LNCAP (cell line): ENCODE measurements at regions not wholly inside any gene's neighbourhood (a gene's known extent, or its start where the extent isn't known, plus 50 kb on each side); places are given as distances from the start of the nearest gene placed in this dataset.

ENCODE experiments used
- TF ChIP-seq, protein P1 (sequence below): fragments of 450-650 bp; IDR thresholded peaks from 2 replicates; pipeline ENCODE4 v1.5.1; 2017; ENCODE audit warnings: mild to moderate bottlenecking

DNA sequence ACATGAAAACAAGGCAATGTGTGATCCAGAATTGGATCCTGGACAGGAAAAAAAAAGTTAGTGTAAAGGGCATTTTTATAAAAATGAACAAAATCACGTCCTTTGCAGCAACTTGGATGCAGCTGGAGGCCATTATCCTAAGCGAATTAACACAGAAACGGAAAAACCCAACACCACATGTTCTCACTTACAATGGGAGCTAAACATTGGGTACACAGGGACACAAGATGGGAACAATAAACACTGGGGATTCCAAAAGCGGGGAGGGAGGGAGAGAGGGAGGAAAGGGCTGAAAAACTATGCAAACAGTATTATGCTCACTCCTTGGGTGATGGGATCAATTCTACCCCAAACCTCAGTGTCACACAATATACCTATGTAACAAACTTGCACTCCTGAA lies 91.4 kb upstream of the BTBD3 start:
- TF ChIP-seq, protein P1, sequence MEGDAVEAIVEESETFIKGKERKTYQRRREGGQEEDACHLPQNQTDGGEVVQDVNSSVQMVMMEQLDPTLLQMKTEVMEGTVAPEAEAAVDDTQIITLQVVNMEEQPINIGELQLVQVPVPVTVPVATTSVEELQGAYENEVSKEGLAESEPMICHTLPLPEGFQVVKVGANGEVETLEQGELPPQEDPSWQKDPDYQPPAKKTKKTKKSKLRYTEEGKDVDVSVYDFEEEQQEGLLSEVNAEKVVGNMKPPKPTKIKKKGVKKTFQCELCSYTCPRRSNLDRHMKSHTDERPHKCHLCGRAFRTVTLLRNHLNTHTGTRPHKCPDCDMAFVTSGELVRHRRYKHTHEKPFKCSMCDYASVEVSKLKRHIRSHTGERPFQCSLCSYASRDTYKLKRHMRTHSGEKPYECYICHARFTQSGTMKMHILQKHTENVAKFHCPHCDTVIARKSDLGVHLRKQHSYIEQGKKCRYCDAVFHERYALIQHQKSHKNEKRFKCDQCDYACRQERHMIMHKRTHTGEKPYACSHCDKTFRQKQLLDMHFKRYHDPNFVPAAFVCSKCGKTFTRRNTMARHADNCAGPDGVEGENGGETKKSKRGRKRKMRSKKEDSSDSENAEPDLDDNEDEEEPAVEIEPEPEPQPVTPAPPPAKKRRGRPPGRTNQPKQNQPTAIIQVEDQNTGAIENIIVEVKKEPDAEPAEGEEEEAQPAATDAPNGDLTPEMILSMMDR: no peak

DNA sequence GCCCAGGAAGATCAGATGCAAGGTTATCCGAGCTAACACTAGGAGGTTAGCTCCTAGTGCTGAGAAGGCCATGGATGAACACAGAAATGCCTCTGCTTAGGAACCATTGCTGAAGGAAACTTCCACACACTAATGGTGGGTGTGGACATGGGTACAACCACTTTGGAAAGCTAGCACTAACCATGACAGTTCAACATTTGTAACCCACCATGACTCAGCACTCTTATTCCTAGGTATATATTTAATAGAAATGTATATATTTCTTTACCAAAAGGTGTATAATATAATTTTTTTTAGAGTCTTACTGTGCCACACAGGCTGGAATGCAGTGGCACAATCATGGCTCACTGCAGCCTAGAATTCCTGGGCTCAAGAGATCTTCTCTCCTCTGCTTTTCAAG lies 85.3 kb upstream of the BTBD3 start:
- TF ChIP-seq, protein P1: no peak

DNA sequence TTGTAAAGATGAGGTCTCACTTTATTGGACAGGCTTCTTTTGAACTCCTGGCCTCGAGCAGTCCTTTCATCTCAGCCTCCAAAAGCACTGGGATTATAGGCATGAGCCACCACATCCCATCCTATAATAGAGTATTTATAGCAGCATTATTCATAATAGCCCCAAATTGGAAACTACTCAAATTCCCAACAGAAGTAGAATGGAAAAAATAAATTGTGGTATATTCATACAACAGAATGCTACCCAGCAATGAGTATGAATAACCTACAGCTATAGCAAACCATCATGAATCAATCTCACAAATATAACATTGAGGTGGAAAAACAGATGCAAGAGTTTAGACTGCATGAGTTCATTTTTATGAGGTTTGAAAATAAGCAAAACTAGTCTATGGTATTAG lies 84.8 kb upstream of the BTBD3 start:
- TF ChIP-seq, protein P1: no peak

DNA sequence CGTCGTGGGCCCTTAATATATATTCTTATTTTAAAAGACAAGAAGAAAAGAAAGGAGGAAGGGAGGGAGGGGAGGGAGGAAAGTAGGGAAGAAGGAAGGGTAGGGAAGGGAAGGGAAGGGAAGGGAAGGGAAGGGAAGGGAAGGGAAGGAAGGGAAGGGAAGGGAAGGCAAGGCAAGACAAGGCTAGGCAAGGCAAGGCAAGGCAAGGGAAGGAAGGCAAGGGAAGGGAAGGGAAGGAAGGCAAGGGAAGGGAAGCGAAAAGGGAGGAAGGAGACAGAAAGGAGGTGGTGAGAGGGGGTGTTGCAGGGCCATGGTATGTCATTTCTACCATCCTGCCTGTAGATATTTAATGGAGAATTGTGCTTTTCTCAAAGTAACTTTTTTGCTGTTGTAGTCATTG lies 83.9 kb upstream of the BTBD3 start:
- TF ChIP-seq, protein P1: no peak

DNA sequence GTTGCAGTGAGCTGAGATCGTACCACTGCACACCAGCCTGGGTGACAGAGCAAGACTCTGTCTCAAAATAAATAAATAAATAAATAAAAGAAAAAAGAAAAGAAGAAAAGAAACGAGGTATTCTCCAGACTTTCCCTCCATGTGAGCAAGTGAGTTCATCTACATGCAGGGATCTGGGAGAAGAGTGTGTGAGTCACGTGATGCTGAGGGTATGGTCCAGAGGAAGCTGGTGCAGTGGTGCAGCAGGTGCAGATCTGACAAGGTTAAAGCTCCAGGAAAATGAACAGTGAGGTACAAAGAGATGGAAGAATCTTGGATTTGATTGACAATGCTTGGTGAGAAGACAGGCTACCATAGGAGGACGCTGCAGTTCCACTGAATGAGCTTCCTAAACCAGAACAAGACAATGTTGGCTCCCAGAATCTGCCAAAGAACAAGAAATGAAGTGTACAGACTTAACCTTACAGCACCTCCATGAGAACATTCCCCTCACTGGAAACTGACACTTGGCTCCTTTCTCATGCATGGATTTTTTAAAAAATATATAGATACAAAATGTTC lies 79.5 kb upstream of the BTBD3 start:
- TF ChIP-seq, protein P1: no peak

DNA sequence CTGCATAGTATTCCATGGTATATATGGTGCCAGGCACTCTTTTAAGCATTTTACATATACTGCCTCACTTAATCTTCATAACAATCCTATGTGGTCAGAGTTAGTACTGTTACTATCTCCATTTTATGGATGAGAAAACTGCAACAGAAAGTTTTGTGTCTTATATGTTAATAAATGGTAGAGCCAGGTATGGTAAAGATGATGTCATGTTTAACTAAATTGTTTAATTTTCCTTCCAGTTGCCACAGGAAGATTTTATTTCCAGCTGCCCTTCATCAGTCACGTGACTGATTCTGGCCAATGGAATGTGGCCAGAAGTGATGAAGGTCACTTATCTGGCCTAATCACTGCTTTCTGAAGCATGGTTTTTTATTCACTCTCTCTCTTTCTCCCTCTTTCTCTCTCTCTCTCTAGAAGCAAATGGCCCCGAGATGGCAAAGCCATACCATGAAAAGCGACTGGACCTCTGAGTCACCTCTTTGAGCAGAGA lies 75.7 kb upstream of the BTBD3 start:
- TF ChIP-seq, protein P1: no peak

DNA sequence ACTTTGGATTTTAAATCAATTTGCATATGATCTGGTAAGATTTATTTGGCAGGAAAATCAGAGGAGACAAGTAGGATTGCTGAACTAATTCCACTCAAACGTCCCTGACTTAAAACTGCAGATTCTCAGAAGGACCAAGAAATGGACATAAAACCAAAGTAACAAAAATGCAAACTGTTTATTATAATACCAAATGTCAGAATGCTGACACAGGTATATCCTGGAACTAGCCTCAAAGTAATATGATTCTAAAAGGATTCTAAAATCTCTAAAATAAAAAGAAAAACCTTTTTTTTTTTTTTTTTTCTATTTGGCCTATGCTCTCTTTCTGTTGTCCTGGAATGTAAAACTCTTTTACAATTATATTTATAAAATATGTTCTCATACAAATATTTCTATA lies 74.4 kb upstream of the BTBD3 start:
- TF ChIP-seq, protein P1: no peak

DNA sequence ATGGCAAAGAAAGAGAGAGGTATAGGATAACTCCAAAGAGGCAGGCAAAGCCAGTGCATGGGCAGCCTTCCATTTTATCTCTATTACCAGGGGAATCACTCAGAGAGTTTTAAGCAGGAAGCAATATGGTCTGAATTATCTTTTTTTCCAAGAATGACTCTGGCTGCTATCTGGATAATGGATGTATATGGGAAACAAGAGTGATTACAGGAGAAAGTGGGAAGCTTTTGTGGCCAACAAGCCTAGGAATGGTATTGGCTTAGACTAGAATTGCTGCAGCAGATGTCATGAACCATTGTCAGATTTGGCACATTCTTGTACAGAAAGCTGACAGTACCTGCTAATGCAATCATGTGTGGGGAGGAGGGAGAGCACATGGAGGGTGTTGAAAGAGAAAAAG lies 73.0 kb upstream of the BTBD3 start:
- TF ChIP-seq, protein P1: no peak
